Spleen (tissue), 11 donors: ENCODE measurements at regions not wholly inside any gene's neighbourhood (a gene's known extent, or its start where the extent isn't known, plus 50 kb on each side); places are given as distances from the start of the nearest gene placed in this dataset.

ENCODE experiments used
- DNase-seq: peaks from one replicate; pipeline ENCODE4 v3.0.0-alpha.2; 2020
- H3K27ac ChIP-seq, 8 donors: fragments of 200-600 bp; sonication (generic) in 7 of 8; 1 replicate in 4 of 8; 2 replicates in 4 of 8; pipeline versions ENCODE4 v1.5.0 to v1.8.0; 2016 to 2021; ENCODE audit warnings: inconsistent platforms in 4 of 8, mild to moderate bottlenecking in 4 of 8, moderate library complexity in 1 of 8
- H3K27me3 ChIP-seq, 7 donors: fragments of 200-600 bp; sonication (generic) in 6 of 7; replicated peaks in 1 of 7; 1 replicate in 4 of 7; 2 replicates in 3 of 7; pipeline versions ENCODE4 v1.5.0 to v1.8.0; 2016 to 2021; ENCODE audit warnings: inconsistent platforms in 3 of 7, mild to moderate bottlenecking in 1 of 7
- H3K36me3 ChIP-seq, 6 donors: fragments of 200-600 bp; sonication (generic) in 5 of 6; 1 replicate in 4 of 6; 2 replicates in 2 of 6; pipeline versions ENCODE4 v1.5.0 to v1.8.0; 2016 to 2021; ENCODE audit warnings: inconsistent platforms in 2 of 6
- H3K4me1 ChIP-seq, 6 donors: fragments of 200-600 bp; sonication (generic) in 5 of 6; 1 replicate in 3 of 6; 2 replicates in 3 of 6; pipeline versions ENCODE4 v1.5.0 to v1.8.0; 2016 to 2021; ENCODE audit warnings: inconsistent platforms in 3 of 6
- H3K4me3 ChIP-seq, 8 donors: fragments of 200-600 bp; sonication (generic) in 7 of 8; 1 replicate in 4 of 8; 2 replicates in 4 of 8; pipeline versions ENCODE4 v1.5.0 to v1.8.0; 2016 to 2021; ENCODE audit warnings: inconsistent platforms in 4 of 8, mild to moderate bottlenecking in 4 of 8, moderate library complexity in 2 of 8
- H3K9me3 ChIP-seq, 8 donors: fragments of 200-600 bp; sonication (generic) in 7 of 8; 1 replicate in 4 of 8; 2 replicates in 4 of 8; pipeline versions ENCODE4 v1.5.0 to v1.8.0; 2016 to 2021; ENCODE audit warnings: inconsistent platforms in 4 of 8
- POLR2A ChIP-seq, 3 donors: fragments of 450-650 bp; IDR thresholded peaks; one replicate each; pipeline ENCODE4 v1.5.1; 2017; ENCODE audit warnings: antibody characterized with exemption in 3 of 3, mild to moderate bottlenecking in 1 of 3
- POLR2AphosphoS5 ChIP-seq, 3 donors: sonication (generic); formaldehyde crosslinking; IDR thresholded peaks; one replicate each; pipeline ENCODE4 v1.5.1; 2017; ENCODE audit warnings: antibody characterized with exemption in 3 of 3
- WGBS, 5 donors: extraction: QIAGEN DNeasy Blood & Tissue Kit in 3 of 5; methylation state at CpG; one replicate each; pipeline versions ENCODE4 v1.1.5 to v1.1.7; 2013 to 2018; 5-methylcytosine and 5-hydroxymethylcytosine counted together
- intact Hi-C: fragments of 100-400 bp; cut with DNase I; formaldehyde crosslinking; loops from one replicate; pipeline ENCODE4 v1.15.0; 2023; ENCODE audit warnings: low total_unique reads
- TF ChIP-seq, protein P1 (sequence below), 11 experiments: fragments of 200-600 bp in 7 of 11; fragments of 450-650 bp in 4 of 11; sonication (generic) in 4 of 11; IDR thresholded peaks in 8 of 11; conservative IDR thresholded peaks in 3 of 11; 1 replicate in 7 of 11; 2 replicates in 4 of 11; pipeline versions ENCODE4 v1.4.0 to v1.8.0; 2016 to 2021; ENCODE audit warnings: antibody characterized with exemption in 11 of 11, inconsistent platforms in 4 of 11, mild to moderate bottlenecking in 1 of 11
- donor health status: healthy with polysubstance abuse.
- donor health status: DM: no; HTN: no; CAD: no; lungs with moderate emphysema.
- donor health status: DM: no; HTN: no; CAD: no.
- donor health status: Bipolar disorder and iron deficiency.
- donor health status: healthy.
- donor health status: DM: no; HTN: no; CAD: no.
- donor health status: DM: yes; HTN: yes; CAD: no.

DNA sequence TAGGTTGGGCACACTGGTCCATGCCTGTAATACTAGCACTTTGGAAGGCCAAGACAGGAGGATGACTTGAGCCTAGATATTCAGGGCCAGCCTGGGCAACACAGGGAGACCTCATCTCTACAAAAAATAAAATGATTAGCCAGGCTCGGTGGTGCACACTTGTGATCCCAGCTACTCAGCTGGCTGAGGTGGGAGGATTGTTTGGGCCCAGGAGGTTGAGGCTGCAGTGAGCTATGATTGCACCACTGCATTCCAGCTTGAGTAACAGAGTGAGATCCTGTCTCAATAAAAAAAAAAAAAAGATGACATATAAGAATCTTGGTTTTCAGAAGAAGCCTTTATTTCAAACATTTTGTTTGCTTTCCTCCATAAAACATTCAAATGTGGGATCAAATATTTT lies 178.0 kb downstream of the LIG4 start:
- intact Hi-C loops, result no loop called here
- Histone ChIP-seq H3K4me3 (no peak overlapping the region), H3K36me3 (no peaks in the 10 kb centered on the region), H3K27me3 (no peaks in the 10 kb centered on the region), H3K9me3 (peaks cover 0 to 11% (median 0%) of the 10 kb centered on the region in 8 donors), H3K27ac (no peak overlapping the region), H3K4me1 (no peaks in the 10 kb centered on the region)
- no peak for TF ChIP-seq POLR2A (IDR thresholded peaks at IDR 0.05)
- TF ChIP-seq POLR2AphosphoS5 (IDR thresholded peaks at IDR 0.05), result no peak
- DNase-seq, result no peak
- 40 to 83% (median 71%) methylated on average over 1 of the region's 1 CpG for WGBS, 5 donors

DNA sequence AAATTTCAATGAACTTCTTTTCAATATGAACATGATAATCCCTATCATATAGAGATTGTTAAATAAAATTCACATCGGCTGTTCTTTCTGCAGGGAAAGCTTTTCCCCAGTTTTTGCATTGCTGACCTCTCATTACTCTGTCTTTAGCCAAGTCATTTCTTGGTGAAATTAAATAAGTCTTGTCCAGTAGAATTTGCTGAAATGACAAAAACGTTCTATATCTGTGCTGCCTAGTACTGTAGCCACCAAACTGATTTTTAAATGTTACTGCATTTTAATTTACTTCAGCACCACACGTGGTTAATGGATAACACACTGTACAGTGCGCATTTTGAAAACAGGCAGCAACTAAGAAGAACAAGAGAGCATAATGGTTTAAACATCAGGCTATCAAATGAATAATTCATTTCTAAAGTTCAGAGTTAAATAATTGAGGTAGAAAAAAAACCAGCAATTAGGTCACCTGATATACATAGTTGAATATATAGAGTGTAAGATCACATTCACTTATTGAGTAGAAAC lies 178.9 kb downstream of the LIG4 start:
- 68 to 79% (median 72%) methylated on average over 4 of the region's 4 CpGs for WGBS, 5 donors
- H3K27me3 ChIP-seq, result no peaks in the 10 kb centered on the region
- intact Hi-C loops, result no loop called here
- no peaks in the 10 kb centered on the region for H3K4me1 ChIP-seq
- H3K36me3 ChIP-seq, result no peaks in the 10 kb centered on the region
- H3K27ac ChIP-seq, result no peak overlapping the region
- peaks cover 0 to 11% (median 0%) of the 10 kb centered on the region in 8 donors for H3K9me3 ChIP-seq
- TF ChIP-seq, protein P1, sequence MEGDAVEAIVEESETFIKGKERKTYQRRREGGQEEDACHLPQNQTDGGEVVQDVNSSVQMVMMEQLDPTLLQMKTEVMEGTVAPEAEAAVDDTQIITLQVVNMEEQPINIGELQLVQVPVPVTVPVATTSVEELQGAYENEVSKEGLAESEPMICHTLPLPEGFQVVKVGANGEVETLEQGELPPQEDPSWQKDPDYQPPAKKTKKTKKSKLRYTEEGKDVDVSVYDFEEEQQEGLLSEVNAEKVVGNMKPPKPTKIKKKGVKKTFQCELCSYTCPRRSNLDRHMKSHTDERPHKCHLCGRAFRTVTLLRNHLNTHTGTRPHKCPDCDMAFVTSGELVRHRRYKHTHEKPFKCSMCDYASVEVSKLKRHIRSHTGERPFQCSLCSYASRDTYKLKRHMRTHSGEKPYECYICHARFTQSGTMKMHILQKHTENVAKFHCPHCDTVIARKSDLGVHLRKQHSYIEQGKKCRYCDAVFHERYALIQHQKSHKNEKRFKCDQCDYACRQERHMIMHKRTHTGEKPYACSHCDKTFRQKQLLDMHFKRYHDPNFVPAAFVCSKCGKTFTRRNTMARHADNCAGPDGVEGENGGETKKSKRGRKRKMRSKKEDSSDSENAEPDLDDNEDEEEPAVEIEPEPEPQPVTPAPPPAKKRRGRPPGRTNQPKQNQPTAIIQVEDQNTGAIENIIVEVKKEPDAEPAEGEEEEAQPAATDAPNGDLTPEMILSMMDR (IDR thresholded peaks at IDR 0.05 in 8 of 11, conservative IDR thresholded peaks at IDR 0.05 in 3 of 11), result no peak
- TF ChIP-seq POLR2A (IDR thresholded peaks at IDR 0.05) (no peak), POLR2AphosphoS5 (IDR thresholded peaks at IDR 0.05) (no peak)
- no peak for DNase-seq
- H3K4me3 ChIP-seq, result no peak overlapping the region

- H3K36me3 ChIP-seq, result no peaks in the 10 kb centered on the region
- H3K9me3 ChIP-seq, result peaks cover 0 to 10% (median 0%) of the 10 kb centered on the region in 8 donors
- H3K27ac ChIP-seq, result no peak overlapping the region
- no peak overlapping the region for H3K4me3 ChIP-seq
- WGBS, 5 donors, result 81 to 92% (median 87%) methylated on average over 5 of the region's 5 CpGs
- intact Hi-C loops, result no loop called here
- no peak for DNase-seq
- TF ChIP-seq, protein P1 (IDR thresholded peaks at IDR 0.05 in 8 of 11, conservative IDR thresholded peaks at IDR 0.05 in 3 of 11), result no peak
- TF ChIP-seq POLR2A (IDR thresholded peaks at IDR 0.05) (no peak), POLR2AphosphoS5 (IDR thresholded peaks at IDR 0.05) (no peak)
- H3K4me1 ChIP-seq, result no peaks in the 10 kb centered on the region
- no peaks in the 10 kb centered on the region for H3K27me3 ChIP-seq
These were observed 180.4 kb downstream of the LIG4 start for GRCh38 chr13:108034909-108035410.

DNA sequence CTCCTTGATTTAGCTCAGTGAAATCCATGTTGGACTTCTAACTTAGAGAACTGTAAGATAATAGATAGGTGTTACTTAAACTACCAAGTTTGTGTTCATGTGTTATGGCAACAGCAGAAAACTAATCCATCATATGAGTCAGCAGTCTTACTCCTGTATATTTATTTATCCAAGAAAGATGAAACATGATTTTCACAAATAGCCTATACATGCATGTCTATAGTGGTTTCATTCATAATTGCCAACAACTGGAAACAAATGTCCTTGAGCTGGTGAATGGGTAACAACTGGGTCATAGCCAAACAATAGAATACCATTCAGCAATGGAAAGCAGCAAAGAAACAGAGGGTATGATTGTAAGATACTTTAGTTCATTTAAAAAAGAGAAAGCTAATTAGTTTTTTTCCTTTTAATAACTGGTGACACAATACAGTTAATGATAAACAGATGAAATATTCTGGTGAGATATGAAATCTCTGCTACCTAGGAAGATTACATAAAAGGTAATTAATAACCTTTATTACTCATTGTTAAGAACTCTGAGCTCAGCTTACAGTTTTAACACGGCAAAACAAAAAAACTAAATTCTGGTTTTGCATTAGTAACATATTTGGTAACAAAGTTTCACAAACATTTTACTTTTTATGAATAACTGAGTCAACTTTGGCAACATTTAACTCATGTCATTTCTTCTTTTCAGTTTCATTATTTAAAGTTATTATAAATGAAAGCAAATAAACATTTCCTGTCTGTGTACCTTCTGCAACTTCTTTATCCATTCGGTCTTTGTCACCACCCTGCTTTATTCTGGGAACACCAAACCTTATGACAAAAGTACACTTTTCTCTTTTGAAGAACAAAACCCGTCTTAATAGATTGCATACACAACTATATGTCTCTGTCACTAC lies 181.3 kb downstream of the LIG4 start:
- WGBS, 5 donors, result 74 to 88% (median 79%) methylated on average over 3 of the region's 3 CpGs
- Histone ChIP-seq H3K9me3 (peaks cover 0 to 1% (median 0%) of the 10 kb centered on the region in 8 donors), H3K27ac (no peak overlapping the region), H3K4me3 (no peak overlapping the region), H3K27me3 (no peaks in the 10 kb centered on the region), H3K4me1 (no peaks in the 10 kb centered on the region), H3K36me3 (no peaks in the 10 kb centered on the region)
- TF ChIP-seq POLR2A (IDR thresholded peaks at IDR 0.05) (no peak), POLR2AphosphoS5 (IDR thresholded peaks at IDR 0.05) (no peak)
- TF ChIP-seq, protein P1 (IDR thresholded peaks at IDR 0.05 in 8 of 11, conservative IDR thresholded peaks at IDR 0.05 in 3 of 11), result no peak
- intact Hi-C loops, result no loop called here
- no peak for DNase-seq
